Loucy (cell line): ENCODE measurements at regions not wholly inside any gene's neighbourhood (a gene's known extent, or its start where the extent isn't known, plus 50 kb on each side); places are given as distances from the start of the nearest gene placed in this dataset.

Experiments used
- H2AFZ ChIP-seq: fragments of 200-600 bp; sonication (generic); 2 replicates; pipeline ENCODE4 v1.6.0; 2016; ENCODE audit warnings: antibody characterized with exemption, mild to moderate bottlenecking, low read length, moderate library complexity
- H3F3A ChIP-seq: fragments of 200-600 bp; 2 replicates; pipeline ENCODE4 v1.6.0; 2016; ENCODE audit warnings: antibody characterized with exemption, low read depth, mild to moderate bottlenecking
- H3K27me3 ChIP-seq: fragments of 200-600 bp; sonication (generic); 2 replicates; pipeline ENCODE4 v1.6.1; 2014; ENCODE audit warnings: low read length, mild to moderate bottlenecking; ENCODE audit not compliant: insufficient read depth, poor library complexity, severe bottlenecking
- H3K36me3 ChIP-seq: fragments of 200-600 bp; sonication (generic); 2 replicates; pipeline ENCODE4 v1.6.1; 2016; ENCODE audit warnings: low read length; ENCODE audit not compliant: insufficient read depth
- H3K4me1 ChIP-seq: fragments of 200-600 bp; sonication (generic); 2 replicates; pipeline ENCODE4 v1.5.1; 2014; ENCODE audit warnings: low read length, mild to moderate bottlenecking; ENCODE audit not compliant: insufficient read depth, poor library complexity, severe bottlenecking
- H3K4me2 ChIP-seq: fragments of 200-600 bp; sonication (generic); 2 replicates; pipeline ENCODE4 v1.6.0; 2014; ENCODE audit warnings: antibody characterized with exemption, low read length, low read depth, mild to moderate bottlenecking; ENCODE audit not compliant: poor library complexity, severe bottlenecking
- H3K4me3 ChIP-seq: fragments of 200-600 bp; sonication (generic); 2 replicates; pipeline ENCODE4 v1.5.1; 2014; ENCODE audit warnings: low read length, mild to moderate bottlenecking, mixed read lengths; ENCODE audit not compliant: poor library complexity, severe bottlenecking
- H3K79me2 ChIP-seq: fragments of 200-600 bp; sonication (generic); 2 replicates; pipeline ENCODE4 v1.6.1; 2014; ENCODE audit warnings: low read length; ENCODE audit not compliant: insufficient read depth
- H3K9ac ChIP-seq: fragments of 200-600 bp; sonication (generic); 2 replicates; pipeline ENCODE4 v1.6.0; 2014; ENCODE audit warnings: mild to moderate bottlenecking, low read depth, low read length, moderate library complexity; ENCODE audit not compliant: poor library complexity, severe bottlenecking
- H3K9me2 ChIP-seq: fragments of 200-600 bp; sonication (generic); replicated peaks from 2 replicates; pipeline ENCODE4 v1.6.1; 2016; ENCODE audit warnings: low read depth, low read length, mixed read lengths
- H3K9me3 ChIP-seq: fragments of 200-600 bp; sonication (generic); 2 replicates; pipeline ENCODE4 v1.6.1; 2014; ENCODE audit warnings: mild to moderate bottlenecking, antibody characterized with exemption, low read length, low read depth; ENCODE audit not compliant: insufficient read depth
- H4K20me1 ChIP-seq: fragments of 200-600 bp; sonication (generic); 2 replicates; pipeline ENCODE4 v1.6.0; 2014; ENCODE audit warnings: antibody characterized with exemption, low read length, mild to moderate bottlenecking; ENCODE audit not compliant: insufficient read depth, poor library complexity, severe bottlenecking
- CTCF ChIP-seq: fragments of 200-600 bp; sonication (generic); conservative IDR thresholded peaks from 2 replicates; pipeline ENCODE4 v1.5.1; 2014; ENCODE audit warnings: mild to moderate bottlenecking, antibody characterized with exemption, low read length
- EZH2phosphoT487 ChIP-seq: fragments of 200-600 bp; IDR thresholded peaks from 2 replicates; pipeline ENCODE4 v1.6.1; 2018; ENCODE audit warnings: antibody characterized with exemption, mild to moderate bottlenecking, moderate library complexity, borderline replicate concordance

- no peak for TF ChIP-seq EZH2phosphoT487
- no peak for TF ChIP-seq CTCF
- Histone ChIP-seq H3K4me3 (no peak overlapping the region), H3F3A (no peaks in the 10 kb centered on the region), H3K4me2 (no peak overlapping the region), H4K20me1 (no peaks in the 10 kb centered on the region), H3K9me2 (no peaks in the 10 kb centered on the region), H2AFZ (no peak overlapping the region), H3K9ac (no peak overlapping the region), H3K79me2 (no peaks in the 10 kb centered on the region), H3K36me3 (no peaks in the 10 kb centered on the region), H3K27me3 (no peaks in the 10 kb centered on the region), H3K4me1 (no peaks in the 10 kb centered on the region), H3K9me3 (no peaks in the 10 kb centered on the region)
Measured at GRCh38 chr4:163631288-163631687, 136.8 kb downstream of the TMA16 start.

DNA sequence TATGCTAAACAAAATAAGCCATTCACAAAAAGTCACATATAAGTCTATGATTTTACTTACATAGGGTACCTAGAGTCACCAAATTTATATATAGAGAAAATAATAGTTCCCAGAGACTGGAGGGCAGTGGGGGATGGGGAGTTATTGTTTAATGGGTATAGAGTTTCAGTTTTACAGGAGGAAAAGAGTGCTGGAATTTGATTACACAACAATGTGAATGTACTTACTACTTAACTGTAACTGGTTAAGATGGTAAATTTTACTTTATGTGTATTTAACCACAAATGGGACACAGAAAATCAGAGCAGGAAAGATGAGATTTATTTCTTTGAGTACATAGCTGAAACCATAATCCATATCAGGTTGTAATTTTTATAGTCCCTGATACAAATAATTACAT is 144.4 kb downstream of the TMA16 start:
- Histone ChIP-seq H3K4me1 (no peaks in the 10 kb centered on the region), H3F3A (no peaks in the 10 kb centered on the region), H3K9me2 (no peaks in the 10 kb centered on the region), H3K27me3 (no peaks in the 10 kb centered on the region), H4K20me1 (no peaks in the 10 kb centered on the region), H3K36me3 (no peaks in the 10 kb centered on the region), H3K79me2 (no peaks in the 10 kb centered on the region), H2AFZ (no peak overlapping the region), H3K9ac (no peak overlapping the region), H3K4me3 (no peak overlapping the region), H3K9me3 (no peaks in the 10 kb centered on the region), H3K4me2 (no peak overlapping the region)
- TF ChIP-seq CTCF (no peak), EZH2phosphoT487 (no peak)

DNA sequence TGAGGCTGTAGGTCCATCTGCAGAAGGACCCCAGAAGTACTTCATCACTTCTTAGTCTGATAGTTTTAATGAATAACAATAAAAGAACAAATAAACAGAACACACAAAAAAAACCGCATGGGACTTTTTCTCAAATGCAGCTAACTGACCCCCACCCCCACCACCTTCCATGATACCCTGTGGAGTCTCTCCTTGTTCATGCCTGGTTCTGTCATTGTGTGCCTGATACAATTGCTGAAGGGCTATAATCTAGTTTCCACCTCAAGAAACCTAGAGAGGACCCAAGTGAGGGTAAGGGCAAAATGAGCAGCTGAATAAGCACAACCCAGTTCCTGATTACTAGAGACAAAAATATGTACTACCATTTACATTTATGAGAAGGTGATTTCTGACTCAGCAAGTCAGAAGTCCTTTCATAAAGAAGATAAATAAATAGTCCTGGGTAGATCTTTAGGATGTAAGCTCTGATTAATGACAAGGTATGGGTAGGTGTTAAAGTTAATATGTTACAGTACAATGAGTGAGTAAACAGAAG is 155.1 kb downstream of the TMA16 start:
- TF ChIP-seq EZH2phosphoT487: no peak
- no peak for TF ChIP-seq CTCF
- H3K36me3 ChIP-seq: no peaks in the 10 kb centered on the region
- H3K9me3 ChIP-seq: peaks cover 14% of the 10 kb centered on the region
- no peaks in the 10 kb centered on the region for H3K4me1 ChIP-seq
- no peak overlapping the region for H3K9ac ChIP-seq
- no peaks in the 10 kb centered on the region for H3K9me2 ChIP-seq
- no peak overlapping the region for H3K4me3 ChIP-seq
- no peak overlapping the region for H2AFZ ChIP-seq
- H3K4me2 ChIP-seq: no peak overlapping the region
- no peaks in the 10 kb centered on the region for H3K27me3 ChIP-seq
- H3F3A ChIP-seq: no peaks in the 10 kb centered on the region
- H4K20me1 ChIP-seq: no peaks in the 10 kb centered on the region
- no peaks in the 10 kb centered on the region for H3K79me2 ChIP-seq
